ENCODE measurements at regions not wholly inside any gene's neighbourhood (a gene's known extent, or its start where the extent isn't known, plus 50 kb on each side); places are given as distances from the start of the nearest gene placed in this dataset.
"Not testable (repeated sequence)": the region's sequence is repeated elsewhere in the genome, so short reads cannot be mapped to it uniquely, and the experiment has no call there.

DNA sequence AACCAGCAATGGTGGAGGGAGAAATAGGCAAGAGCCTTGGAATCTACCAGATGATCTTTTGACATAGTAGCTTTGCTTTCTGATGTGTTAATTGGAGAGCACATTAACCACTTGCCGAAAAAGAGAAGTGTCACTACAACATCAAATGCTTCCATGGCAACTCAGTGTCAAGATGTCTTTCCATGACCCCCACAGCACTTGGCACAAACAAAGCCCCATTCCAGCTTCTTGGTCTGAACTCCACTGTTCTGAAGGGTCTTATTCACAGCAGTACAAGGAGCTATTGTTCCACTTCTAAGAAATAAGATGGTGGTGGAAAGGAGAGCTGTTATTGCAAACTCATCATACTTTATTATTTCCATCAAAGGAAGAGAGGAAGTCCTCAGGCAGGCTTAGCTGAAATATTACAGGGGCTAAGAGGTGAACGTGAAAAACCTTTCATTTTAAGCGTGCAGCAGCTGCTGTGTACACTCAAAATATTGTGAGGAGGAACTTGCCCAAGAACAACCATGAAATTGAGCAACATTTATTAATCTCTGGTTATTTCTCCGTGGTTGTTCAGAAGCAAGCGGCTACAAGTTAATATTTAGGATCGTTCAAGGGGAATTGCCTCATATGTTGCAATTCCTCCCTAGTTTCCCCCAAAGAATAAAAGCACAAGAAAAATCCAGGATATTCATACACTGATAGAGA, 354.8 kb upstream of the CELF2 start:
- DNase-seq = no peak

DNA sequence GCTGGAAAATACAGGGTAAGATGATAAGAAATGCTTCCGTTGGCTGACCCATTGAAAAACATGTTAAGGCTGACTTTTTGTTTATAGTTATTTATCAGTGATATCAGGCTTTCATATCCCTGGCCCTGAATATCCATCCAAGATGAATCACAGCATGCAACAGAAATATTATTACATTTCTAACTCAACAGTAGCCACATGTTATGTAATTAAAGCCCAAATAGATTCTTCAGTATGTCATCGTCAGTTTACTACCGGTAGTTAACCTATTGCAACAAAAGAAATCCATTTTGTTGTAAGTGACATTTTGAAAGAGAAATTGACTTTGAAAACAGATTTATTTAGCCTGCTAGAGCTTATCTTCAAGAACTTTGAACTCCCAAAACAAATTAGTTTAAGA, 354.1 kb upstream of the CELF2 start:
- no peak for DNase-seq

DNA sequence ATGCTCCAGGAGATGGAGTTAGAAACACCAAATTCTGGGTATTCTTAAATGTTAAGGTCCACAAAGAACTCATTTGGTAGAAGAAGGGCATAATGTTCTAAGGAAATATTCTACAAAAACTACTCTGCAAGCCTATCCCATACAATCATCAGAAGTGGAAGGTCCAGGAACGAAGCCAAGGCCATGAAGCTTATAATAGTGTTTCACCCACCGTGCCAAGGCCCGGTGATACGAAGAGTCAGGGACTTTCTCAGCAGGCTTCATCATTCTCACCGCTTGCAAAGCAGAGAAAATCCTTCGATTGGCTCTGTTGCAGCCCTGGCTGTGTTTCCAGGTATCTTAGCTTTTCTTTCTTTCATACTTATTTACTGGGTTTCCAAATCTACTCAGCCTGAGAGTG, 351.9 kb upstream of the CELF2 start:
- no peak for DNase-seq

DNA sequence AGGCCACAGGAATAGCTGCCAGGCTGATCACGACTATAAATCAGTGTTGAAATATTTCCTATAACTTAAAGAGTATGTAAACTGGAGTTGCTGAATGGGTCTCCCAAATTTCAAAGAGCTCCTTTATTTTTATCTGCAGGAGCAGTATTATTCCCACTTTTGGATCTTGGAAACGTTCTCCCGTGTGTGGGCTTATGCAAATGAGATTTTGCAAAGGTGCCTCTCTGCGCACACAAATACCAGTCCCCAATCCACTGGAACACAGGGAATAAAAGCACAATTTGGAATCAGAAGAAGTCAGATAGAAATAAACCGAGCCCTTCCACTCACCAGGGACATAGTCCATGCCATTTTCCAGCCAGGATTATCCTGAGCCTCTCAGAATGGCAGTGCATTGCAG, 350.2 kb upstream of the CELF2 start:
- DNase-seq = no peak

- DNase-seq = no peak
Observed at GRCh38 chr10:10676972-10677371, 340.7 kb upstream of the CELF2 start.

GRCh38 chr10:10677479-10677878, 340.2 kb upstream of the CELF2 start:
- peak; percentile 19 for DNase-seq

- DNase-seq = no peak
Observed at GRCh38 chr10:10680496-10680895, 337.2 kb upstream of the CELF2 start.

DNA sequence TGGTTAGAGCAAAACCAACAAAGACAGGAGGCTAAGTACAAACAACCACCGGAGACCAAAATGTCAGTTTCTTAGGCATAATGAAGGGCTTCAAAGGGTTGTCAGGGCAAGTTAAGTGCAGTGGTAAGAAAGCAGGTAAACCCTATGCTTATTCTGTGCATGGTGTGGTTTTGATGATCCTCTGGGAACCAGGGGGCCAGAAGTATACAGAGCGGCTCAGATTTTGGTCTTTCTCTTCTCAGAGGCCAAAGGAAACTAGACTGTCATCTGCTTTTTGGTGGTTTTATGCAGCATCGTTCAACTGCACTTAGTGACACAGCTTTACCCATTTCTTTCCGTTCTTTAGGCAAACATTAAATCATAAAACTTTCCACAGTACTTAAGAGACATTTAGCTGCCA, 332.7 kb upstream of the CELF2 start:
- no peak for DNase-seq

DNA sequence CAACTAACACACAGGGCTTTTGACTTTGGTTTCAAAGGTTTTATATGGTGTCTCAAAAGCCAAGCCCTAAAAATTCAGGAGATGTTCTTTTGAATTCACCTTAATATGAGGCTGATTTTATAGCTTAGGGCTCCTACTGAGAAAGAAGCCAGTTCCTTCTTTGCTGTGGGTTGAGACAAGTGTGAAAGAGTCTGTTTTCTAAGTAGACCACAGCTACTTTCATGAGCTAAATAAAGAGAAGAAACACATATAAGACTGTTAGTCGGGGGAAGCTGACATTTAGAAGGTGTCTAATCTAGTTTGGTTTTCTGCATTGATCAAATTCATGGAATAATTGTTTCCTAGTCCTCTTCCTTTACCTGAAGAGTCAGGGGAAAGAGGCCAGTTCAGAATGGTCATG, 332.1 kb upstream of the CELF2 start:
- no peak for DNase-seq

GRCh38 chr10:10687751-10688150, 329.9 kb upstream of the CELF2 start:
- no peak for DNase-seq

DNA sequence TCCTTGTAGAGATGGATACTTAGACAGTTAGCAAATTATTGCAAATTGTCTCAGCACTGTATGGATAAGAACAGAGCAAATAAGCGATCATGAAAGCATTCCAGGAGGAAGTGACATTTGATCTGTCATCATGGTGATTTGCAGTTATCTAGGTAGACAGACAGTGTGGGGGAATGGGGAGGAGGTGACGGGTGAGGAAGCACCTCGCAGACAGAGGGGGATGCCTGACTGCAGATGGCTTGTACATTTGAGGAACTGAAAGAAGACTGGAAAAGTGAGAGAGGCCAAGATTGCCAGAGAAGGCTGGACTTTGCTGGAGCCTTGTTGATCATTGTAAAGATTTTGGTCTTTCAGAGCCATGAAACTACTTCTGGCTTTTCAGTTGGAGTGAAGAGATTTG, 318.2 kb upstream of the CELF2 start:
- peak; percentile 20 for DNase-seq

GRCh38 chr10:10701084-10701611, 316.5 kb upstream of the CELF2 start:
- DNase-seq = no peak

- no peak for DNase-seq
Observed at GRCh38 chr10:10702211-10702610, 315.5 kb upstream of the CELF2 start.

- no peak for DNase-seq
Observed at GRCh38 chr10:10703382-10703781, 314.3 kb upstream of the CELF2 start.

DNA sequence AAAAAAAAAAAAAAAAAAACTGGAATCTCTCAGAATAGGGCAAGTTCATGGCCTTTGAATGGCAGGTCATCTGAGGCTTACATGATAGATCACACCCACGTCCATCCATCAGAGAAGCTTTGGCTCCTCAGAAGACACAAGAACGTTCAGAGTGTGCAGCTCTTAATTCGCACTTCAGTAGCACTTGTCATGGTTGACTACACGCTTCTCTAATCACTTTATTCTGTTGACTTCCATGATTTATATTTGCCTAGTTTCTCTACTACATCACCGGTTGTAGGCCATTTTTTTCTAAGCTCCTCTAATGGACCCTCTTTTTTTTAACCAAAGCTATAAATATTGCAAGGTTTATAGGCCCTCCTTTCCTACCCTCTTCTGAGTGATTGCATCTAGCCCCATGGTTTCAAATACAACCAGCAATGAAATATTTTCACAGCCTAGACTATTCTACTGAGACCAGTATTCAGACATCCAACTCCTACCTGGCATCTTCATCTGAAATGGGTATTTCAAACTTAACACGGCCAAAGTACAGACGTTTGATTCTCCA, 305.4 kb upstream of the CELF2 start:
- DNase-seq = no peak

GRCh38 chr10:10714327-10714726, 303.3 kb upstream of the CELF2 start:
- DNase-seq = no peak

GRCh38 chr10:10716972-10717371, 300.7 kb upstream of the CELF2 start:
- DNase-seq = no peak

DNA sequence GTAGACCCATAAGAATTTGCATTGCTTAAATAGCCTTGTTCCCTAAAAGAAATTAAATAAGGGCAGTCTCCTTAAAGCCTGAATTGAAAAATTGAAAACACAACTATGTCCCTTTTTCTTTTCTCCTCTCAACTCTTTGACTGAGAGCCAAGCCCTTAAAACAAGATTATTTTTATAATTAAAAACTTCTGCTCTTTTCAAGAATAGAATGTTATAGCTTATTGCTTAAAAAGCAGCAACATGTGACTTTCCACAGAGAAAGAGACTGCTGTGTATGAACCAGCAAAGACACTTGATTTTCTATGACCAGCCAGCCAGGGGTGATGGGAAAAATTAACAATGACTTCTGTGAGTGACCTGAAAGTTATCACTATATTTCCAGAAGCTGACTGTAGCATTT, 295.2 kb upstream of the CELF2 start:
- DNase-seq = no peak

- no peak for DNase-seq
Observed at GRCh38 chr10:10725196-10725595, 292.5 kb upstream of the CELF2 start.

DNA sequence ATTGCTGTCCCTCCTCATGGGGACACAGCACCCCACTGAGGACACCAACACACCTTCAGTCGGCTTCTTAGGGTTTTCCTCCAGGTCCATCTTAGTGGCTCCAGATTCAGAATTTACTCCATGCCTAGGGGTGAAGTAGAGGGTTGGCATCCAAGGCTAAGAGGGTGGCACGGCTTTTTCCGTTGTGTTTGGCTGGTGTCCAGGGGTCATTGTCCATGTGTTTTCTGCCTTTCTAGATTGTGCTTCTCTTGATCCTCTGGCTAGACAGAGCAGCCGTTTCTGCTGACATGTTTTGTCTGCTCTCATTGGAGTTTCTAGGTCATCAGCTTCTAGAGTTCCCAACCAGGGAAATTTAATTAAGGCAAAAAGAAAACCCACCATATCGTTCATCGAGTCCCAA, 291.6 kb upstream of the CELF2 start:
- DNase-seq = no peak

DNA sequence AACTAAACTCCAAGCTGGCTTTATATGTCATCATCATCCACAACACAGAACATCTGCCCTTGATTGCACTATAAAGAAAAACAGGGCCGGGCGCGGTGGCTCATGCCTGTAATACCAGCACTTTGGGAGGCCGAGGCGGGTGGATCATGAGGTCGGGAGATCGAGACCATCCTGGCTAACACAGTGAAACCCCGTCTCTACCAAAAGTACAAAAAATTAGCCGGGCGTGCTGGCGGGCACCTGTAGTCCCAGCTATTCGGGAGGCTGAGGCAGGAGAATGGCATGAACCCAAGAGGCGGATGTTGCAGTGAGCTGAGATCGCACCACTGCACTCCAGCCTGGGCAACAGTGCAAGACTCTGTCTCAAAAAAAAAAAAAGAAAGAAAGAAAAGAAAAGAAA, 290.3 kb upstream of the CELF2 start:
- not testable (repeated sequence) for DNase-seq

DNA sequence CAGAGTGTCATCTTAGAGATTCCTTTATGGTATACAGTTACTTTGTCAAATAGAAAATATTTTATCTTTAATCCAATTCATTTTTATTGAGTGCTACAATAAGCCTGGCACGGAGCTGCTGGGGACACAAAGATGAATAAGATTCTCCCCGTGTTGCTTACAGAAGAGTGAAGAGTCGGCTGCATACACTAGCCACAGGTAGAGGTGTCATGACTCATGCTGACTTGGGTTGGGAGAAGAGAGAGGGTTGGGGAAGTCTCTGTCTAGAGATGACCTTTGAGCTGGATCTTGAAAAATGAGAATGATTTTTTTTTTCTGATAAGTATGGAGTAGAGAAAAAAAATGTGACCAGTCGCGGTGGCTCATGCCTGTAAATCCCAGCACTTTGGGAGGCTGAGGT, 289.9 kb upstream of the CELF2 start:
- no peak for DNase-seq

DNA sequence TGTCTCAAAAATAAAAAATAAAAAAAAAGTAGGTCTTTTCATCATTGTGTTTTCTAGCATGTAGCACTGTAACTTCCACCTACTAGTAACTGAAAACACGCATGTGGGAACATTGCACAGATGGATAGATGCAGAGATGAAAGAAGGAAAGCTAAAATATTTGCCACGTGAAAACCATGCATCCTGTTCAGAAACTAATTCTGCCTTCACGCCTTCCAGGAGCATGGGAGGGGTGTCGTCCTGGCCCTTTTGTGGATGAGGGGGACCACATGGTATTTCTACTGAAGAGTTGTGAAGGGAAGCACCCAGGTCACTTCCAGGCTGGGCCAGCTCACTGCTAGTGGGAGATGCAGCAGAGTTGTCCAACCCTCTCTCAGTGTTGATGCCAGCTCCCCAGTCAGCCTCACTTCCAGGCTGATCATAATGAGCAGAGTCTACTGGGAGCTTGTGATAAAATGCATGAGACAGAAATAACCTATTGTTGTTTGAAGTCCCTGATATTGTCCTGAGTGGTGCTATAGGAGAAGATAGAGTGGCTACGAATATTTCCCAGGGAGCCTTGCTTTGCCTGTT, 287.1 kb upstream of the CELF2 start:
- DNase-seq = no peak

GRCh38 chr10:10731366-10731765, 286.3 kb upstream of the CELF2 start:
- DNase-seq = no peak

Measured in CD4-positive, alpha-beta T cell treated with Interleukin-15 for 1 hour (primary cell).